OCI-LY7 (cell line): ENCODE measurements at regions not wholly inside any gene's neighbourhood (a gene's known extent, or its start where the extent isn't known, plus 50 kb on each side); places are given as distances from the start of the nearest gene placed in this dataset.

Experiments
- BruUV-seq: library from RNA; stranded (reverse); fragments of 400-500 nt; replicated peaks from 2 replicates; lab custom pipeline; 2021; lab: Mats Ljungman, UMichigan
- CTCF ChIA-PET: fragments of 300-600 bp; sonication (Branson Sonifier 250); formaldehyde crosslinking; loops from one replicate; lab custom pipeline; 2022; ENCODE audit warnings: antibody characterized with exemption; ENCODE audit not compliant: unreplicated experiment; lab: Charles Lee
- POLR2A ChIA-PET: fragments of 300-600 bp; sonication (Branson Sonifier 250); formaldehyde crosslinking; loops from one replicate; lab custom pipeline; 2022; ENCODE audit warnings: antibody characterized with exemption; lab: Charles Lee
- DNase-seq: peaks from one replicate; pipeline ENCODE4 v3.0.0-alpha.2; 2015; ENCODE audit warnings: low spot score
- H2AFZ ChIP-seq: fragments of 200-600 bp; sonication (generic), shearing (Covaris generic); 2 replicates; pipeline ENCODE4 v1.6.1; 2014; ENCODE audit warnings: mild to moderate bottlenecking, antibody characterized with exemption, low read length, moderate library complexity
- H3K27ac ChIP-seq: fragments of 200-600 bp; sonication (generic); 2 replicates; pipeline ENCODE4 v1.5.1; 2014; ENCODE audit warnings: mixed run types, low read depth, mild to moderate bottlenecking, moderate library complexity, low read length, inconsistent platforms; ENCODE audit not compliant: poor library complexity, severe bottlenecking
- H3K36me3 ChIP-seq: fragments of 200-600 bp; sonication (generic); 2 replicates; pipeline ENCODE4 v1.6.1; 2014; ENCODE audit warnings: mild to moderate bottlenecking, antibody characterized with exemption, low read length, moderate library complexity, mixed read lengths; ENCODE audit not compliant: insufficient read depth
- H3K4me1 ChIP-seq: fragments of 200-600 bp; sonication (generic); 2 replicates; pipeline ENCODE4 v1.5.1; 2014; ENCODE audit warnings: mild to moderate bottlenecking, low read length; ENCODE audit not compliant: insufficient read depth, poor library complexity, severe bottlenecking
- H3K4me2 ChIP-seq: fragments of 200-600 bp; sonication (generic); 2 replicates; pipeline ENCODE4 v1.6.1; 2014; ENCODE audit warnings: mild to moderate bottlenecking, low read length
- H3K4me3 ChIP-seq: fragments of 200-600 bp; sonication (generic); 2 replicates; pipeline ENCODE4 v1.5.1; 2014; ENCODE audit warnings: mild to moderate bottlenecking, low read depth, low read length; ENCODE audit not compliant: poor library complexity, severe bottlenecking
- H3K79me2 ChIP-seq: fragments of 200-600 bp; sonication (generic); 2 replicates; pipeline ENCODE4 v1.6.1; 2016; ENCODE audit warnings: low read depth, mild to moderate bottlenecking, low read length, moderate library complexity, mixed read lengths; ENCODE audit not compliant: insufficient read depth
- H3K9me2 ChIP-seq: fragments of 200-600 bp; sonication (generic); 2 replicates; pipeline ENCODE4 v1.6.1; 2016; ENCODE audit warnings: mild to moderate bottlenecking, low read length, mixed read lengths; ENCODE audit not compliant: insufficient read depth
- H3K9me3 ChIP-seq: fragments of 200-600 bp; sonication (generic); 2 replicates; pipeline ENCODE4 v1.6.1; 2014; ENCODE audit warnings: mild to moderate bottlenecking, mixed run types, low read length, mixed read lengths
- H4K20me1 ChIP-seq: fragments of 200-600 bp; sonication (generic); 2 replicates; pipeline ENCODE4 v1.6.1; 2014; ENCODE audit warnings: mild to moderate bottlenecking, antibody characterized with exemption, low read length, moderate library complexity, mixed read lengths; ENCODE audit not compliant: insufficient read depth
- EZH2phosphoT487 ChIP-seq: fragments of 200-600 bp; sonication (generic); IDR thresholded peaks from 2 replicates; pipeline ENCODE4 v1.6.1; 2018; ENCODE audit warnings: low read depth, borderline replicate concordance, mild to moderate bottlenecking, mixed run types, antibody characterized with exemption, low read length, moderate library complexity, mixed read lengths
- intact Hi-C: fragments of 100-400 bp; cut with micrococcal nuclease; formaldehyde crosslinking; loops from one replicate; pipeline ENCODE4 v1.10.0; 2022; ENCODE audit not compliant: unreplicated experiment
- TF ChIP-seq, protein P1 (sequence below): fragments of 200-600 bp; sonication (generic); conservative IDR thresholded peaks from 2 replicates; pipeline ENCODE4 v1.5.1; 2014; ENCODE audit warnings: mild to moderate bottlenecking, antibody characterized with exemption, low read length, moderate library complexity, mixed read lengths

DNA sequence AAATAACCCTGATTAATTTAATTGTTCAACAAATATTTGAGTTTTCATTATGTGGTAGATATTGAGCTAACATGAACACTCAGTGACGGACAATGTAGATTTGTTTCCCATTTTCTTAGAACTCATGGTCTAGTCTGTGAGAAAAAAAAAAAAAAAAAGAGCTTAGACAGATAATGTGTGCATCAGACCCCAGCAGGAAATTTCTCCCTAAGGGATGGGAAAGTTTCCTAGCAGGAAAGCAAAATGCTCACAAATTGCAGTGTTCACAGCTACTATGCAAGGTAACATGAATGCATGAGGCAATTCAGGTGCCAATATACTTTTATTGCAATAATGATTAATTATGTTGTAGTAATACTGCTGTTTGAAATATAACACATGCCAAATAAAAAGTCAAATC, 843.2 kb upstream of the SLIT2 start:
- H3K36me3 ChIP-seq, result no peaks in the 10 kb centered on the region
- H3K9me3 ChIP-seq, result no peaks in the 10 kb centered on the region
- DNase-seq, result no peak
- no TSS peak for BruUV-seq
- intact Hi-C loops, result no loop called here
- TF ChIP-seq, protein P1, sequence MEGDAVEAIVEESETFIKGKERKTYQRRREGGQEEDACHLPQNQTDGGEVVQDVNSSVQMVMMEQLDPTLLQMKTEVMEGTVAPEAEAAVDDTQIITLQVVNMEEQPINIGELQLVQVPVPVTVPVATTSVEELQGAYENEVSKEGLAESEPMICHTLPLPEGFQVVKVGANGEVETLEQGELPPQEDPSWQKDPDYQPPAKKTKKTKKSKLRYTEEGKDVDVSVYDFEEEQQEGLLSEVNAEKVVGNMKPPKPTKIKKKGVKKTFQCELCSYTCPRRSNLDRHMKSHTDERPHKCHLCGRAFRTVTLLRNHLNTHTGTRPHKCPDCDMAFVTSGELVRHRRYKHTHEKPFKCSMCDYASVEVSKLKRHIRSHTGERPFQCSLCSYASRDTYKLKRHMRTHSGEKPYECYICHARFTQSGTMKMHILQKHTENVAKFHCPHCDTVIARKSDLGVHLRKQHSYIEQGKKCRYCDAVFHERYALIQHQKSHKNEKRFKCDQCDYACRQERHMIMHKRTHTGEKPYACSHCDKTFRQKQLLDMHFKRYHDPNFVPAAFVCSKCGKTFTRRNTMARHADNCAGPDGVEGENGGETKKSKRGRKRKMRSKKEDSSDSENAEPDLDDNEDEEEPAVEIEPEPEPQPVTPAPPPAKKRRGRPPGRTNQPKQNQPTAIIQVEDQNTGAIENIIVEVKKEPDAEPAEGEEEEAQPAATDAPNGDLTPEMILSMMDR, result no peak
- H3K9me2 ChIP-seq, result no peaks in the 10 kb centered on the region
- POLR2A ChIA-PET, result interaction anchor here (0.6 to 0.7 kb wide), 3 partner anchors 22 to 245 kb away, joined by 3 to 4 read pairs (median 3); no protein-coding TSS in a partner anchor
- no peak overlapping the region for H3K4me3 ChIP-seq
- H3K79me2 ChIP-seq, result no peaks in the 10 kb centered on the region
- H3K4me1 ChIP-seq, result no peaks in the 10 kb centered on the region
- no peak overlapping the region for H3K27ac ChIP-seq
- CTCF ChIA-PET, result no interaction called here
- no peak overlapping the region for H2AFZ ChIP-seq
- no peaks in the 10 kb centered on the region for H4K20me1 ChIP-seq
- no peak overlapping the region for H3K4me2 ChIP-seq

DNA sequence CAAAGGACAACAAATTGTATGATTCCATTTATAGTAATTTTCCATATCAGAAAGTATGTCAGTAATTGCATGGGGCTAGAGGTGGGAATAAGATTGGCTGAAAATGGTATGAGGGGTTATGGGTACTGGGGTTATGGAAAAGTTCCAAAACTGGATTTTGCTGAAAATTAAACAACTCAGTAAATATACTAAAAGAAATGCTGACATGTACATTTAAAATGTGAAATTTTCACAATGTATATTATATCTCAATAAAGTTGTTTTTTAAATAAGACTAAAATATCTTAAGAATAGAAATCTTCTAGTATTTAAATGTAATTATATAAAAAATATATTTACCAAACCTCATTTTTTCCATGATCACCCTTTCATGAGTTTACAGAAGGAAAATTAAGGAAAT, 844.9 kb upstream of the SLIT2 start:
- no peaks in the 10 kb centered on the region for H3K4me1 ChIP-seq
- TF ChIP-seq, protein P1, result no peak
- no peak for TF ChIP-seq EZH2phosphoT487
- no peak for DNase-seq
- H3K9me2 ChIP-seq, result no peaks in the 10 kb centered on the region
- H2AFZ ChIP-seq, result no peak overlapping the region
- no peak overlapping the region for H3K4me3 ChIP-seq
- H3K36me3 ChIP-seq, result no peaks in the 10 kb centered on the region
- ChIA-PET POLR2A (no interaction called here), CTCF (no interaction called here)
- H3K27ac ChIP-seq, result no peak overlapping the region
- intact Hi-C loops, result no loop called here
- BruUV-seq, result no TSS peak
- H3K9me3 ChIP-seq, result no peaks in the 10 kb centered on the region
- no peaks in the 10 kb centered on the region for H4K20me1 ChIP-seq
- no peaks in the 10 kb centered on the region for H3K79me2 ChIP-seq
- H3K4me2 ChIP-seq, result no peak overlapping the region

DNA sequence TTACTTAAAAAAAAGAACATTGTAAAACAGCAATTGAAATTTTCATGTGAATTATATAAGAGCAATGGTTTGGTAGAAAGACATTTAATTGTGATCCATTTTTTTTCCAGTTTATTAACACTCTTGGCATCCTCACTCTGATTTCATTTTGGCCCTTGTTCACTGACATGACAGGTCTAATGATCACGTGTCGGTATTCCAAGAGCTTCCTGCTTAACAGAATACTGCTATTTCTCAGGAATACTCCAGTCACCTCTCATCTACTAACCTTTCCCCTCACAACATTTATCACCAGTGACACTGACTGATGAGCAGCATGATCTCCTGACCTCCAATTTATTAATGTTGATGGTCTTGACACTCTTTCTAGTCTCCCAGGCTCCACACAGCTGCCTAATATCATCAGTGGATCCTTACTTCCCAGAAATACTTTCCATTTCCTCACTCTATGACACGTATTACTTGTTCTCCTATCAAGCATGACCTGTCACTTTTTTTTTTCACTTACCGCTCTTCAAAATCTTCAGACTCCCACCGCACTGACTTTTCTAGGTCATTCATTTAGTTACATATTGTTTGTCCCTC, 847.8 kb upstream of the SLIT2 start:
- no peak for DNase-seq
- Histone ChIP-seq H3K36me3 (no peaks in the 10 kb centered on the region), H3K27ac (no peak overlapping the region), H3K79me2 (no peaks in the 10 kb centered on the region), H3K4me1 (no peaks in the 10 kb centered on the region), H2AFZ (no peak overlapping the region), H3K4me3 (no peak overlapping the region), H3K4me2 (no peak overlapping the region), H4K20me1 (no peaks in the 10 kb centered on the region), H3K9me3 (no peaks in the 10 kb centered on the region), H3K9me2 (no peaks in the 10 kb centered on the region)
- no TSS peak for BruUV-seq
- CTCF ChIA-PET, result no interaction called here
- TF ChIP-seq, protein P1, result no peak
- TF ChIP-seq EZH2phosphoT487, result no peak
- intact Hi-C loops, result loop anchor here (1.0 kb wide), 1 partner anchor 12 kb away; no protein-coding TSS in a partner anchor
- POLR2A ChIA-PET, result no interaction called here
